GM12878 (cell line): ENCODE measurements at regions not wholly inside any gene's neighbourhood (a gene's known extent, or its start where the extent isn't known, plus 50 kb on each side); places are given as distances from the start of the nearest gene placed in this dataset.
"Not testable (repeated sequence)": the region's sequence is repeated elsewhere in the genome, so short reads cannot be mapped to it uniquely, and the experiment has no call there.

ENCODE experiments used
- ATAC-seq: fragments of 200-7000 bp; cut with Tn5 transposase; 3 replicates; pipeline ENCODE4 v1.9.1; 2020; ENCODE audit warnings: mild to moderate bottlenecking, moderate library complexity
- BruUV-seq: library from RNA; stranded (reverse); fragments of 400-500 nt; replicated peaks from 2 replicates; lab custom pipeline; 2021; lab: Mats Ljungman, UMichigan
- CTCF ChIA-PET: fragments of 300-600 bp; sonication (Branson Sonifier 250); formaldehyde crosslinking; extraction: SDS; loops from one replicate; lab custom pipeline; 2021; ENCODE audit warnings: inconsistent platforms; lab: Yijun Ruan, JAX
- POLR2A ChIA-PET: fragments of 350-600 bp; formaldehyde crosslinking; extraction: SDS; loops from one replicate; lab custom pipeline; 2021; ENCODE audit warnings: inconsistent platforms; lab: Charles Lee
- RAD21 ChIA-PET: fragments of 300-600 bp; sonication (Branson Sonifier 250); formaldehyde crosslinking; loops from one replicate; lab custom pipeline; 2023; ENCODE audit warnings: antibody characterized with exemption; ENCODE audit not compliant: unreplicated experiment; lab: Charles Lee
- SMC1A ChIA-PET: fragments of 300-600 bp; sonication (Branson Sonifier 250); formaldehyde crosslinking; loops from one replicate; lab custom pipeline; 2023; ENCODE audit not compliant: unreplicated experiment, uncharacterized antibody; lab: Charles Lee
- DNase-seq: peaks from one replicate; pipeline ENCODE4 v3.0.0-alpha.2; 2011; ENCODE audit warnings: low read depth, low spot score
- FAIRE-seq: peaks from 3 replicates; lab custom pipeline; 2011; peaks lifted over from hg19 to GRCh38; lab: Jason Lieb, UNC
- H2AFZ ChIP-seq: 2 replicates; pipeline ENCODE4 v1.6.0; 2011; ENCODE audit warnings: low read depth, low read length, control low read depth; ENCODE audit not compliant: control insufficient read depth
- H3K27ac ChIP-seq: 2 replicates; pipeline ENCODE4 v1.5.1; 2011; ENCODE audit warnings: control low read depth; ENCODE audit not compliant: control insufficient read depth, insufficient read depth
- H3K27me3 ChIP-seq, 2 experiments: replicated peaks in 1 of 2; 2 replicates each; pipeline versions ENCODE4 v1.6.0 to v1.6.1; 2011; ENCODE audit warnings: low read length in 1 of 2; ENCODE audit not compliant: control insufficient read depth in 2 of 2, insufficient read depth in 2 of 2
- H3K36me3 ChIP-seq, 2 experiments: 2 replicates each; pipeline ENCODE4 v1.5.1; 2011; ENCODE audit warnings: low read length in 1 of 2; ENCODE audit not compliant: control insufficient read depth in 2 of 2, insufficient read depth in 2 of 2
- H3K4me1 ChIP-seq: 2 replicates; pipeline ENCODE4 v1.6.1; 2011; ENCODE audit warnings: mild to moderate bottlenecking, low read length, moderate library complexity, mixed read lengths; ENCODE audit not compliant: control insufficient read depth, insufficient read depth
- H3K4me2 ChIP-seq: 2 replicates; pipeline ENCODE4 v1.6.0; 2011; ENCODE audit warnings: control low read depth; ENCODE audit not compliant: control insufficient read depth, insufficient read depth
- H3K4me3 ChIP-seq: fragments of 200-600 bp; sonication (generic); 2 replicates; pipeline ENCODE4 v1.5.1; 2016
- H3K79me2 ChIP-seq: 2 replicates; pipeline ENCODE4 v1.6.0; 2011; ENCODE audit warnings: low read length; ENCODE audit not compliant: control insufficient read depth, insufficient read depth
- H3K9ac ChIP-seq: 2 replicates; pipeline ENCODE4 v1.8.0; 2011; ENCODE audit warnings: low read length, control low read depth, mixed read lengths; ENCODE audit not compliant: control insufficient read depth, insufficient read depth
- H3K9me3 ChIP-seq: replicated peaks from 3 replicates; pipeline ENCODE4 v1.5.1; 2011; ENCODE audit warnings: mild to moderate bottlenecking, low read length; ENCODE audit not compliant: control insufficient read depth, insufficient read depth
- H4K20me1 ChIP-seq: 2 replicates; pipeline ENCODE4 v1.6.0; 2011; ENCODE audit not compliant: control insufficient read depth, insufficient read depth
- CREB1 ChIP-seq: IDR thresholded peaks from 2 replicates; pipeline ENCODE4 v1.6.1; 2012; ENCODE audit warnings: low read depth, mild to moderate bottlenecking, inconsistent platforms
- CREM ChIP-seq: IDR thresholded peaks from 2 replicates; pipeline ENCODE4 v1.6.1; 2014; ENCODE audit warnings: antibody characterized with exemption, low read depth
- HCFC1 ChIP-seq: fragments of 150-350 bp; IDR thresholded peaks from 2 replicates; pipeline ENCODE4 v1.6.1; 2014; ENCODE audit warnings: low read length
- NFYA ChIP-seq: IDR thresholded peaks from 2 replicates; pipeline ENCODE4 v1.6.1; 2011; ENCODE audit warnings: low read depth, mild to moderate bottlenecking, low read length, improper control_type of control experiment, borderline replicate concordance
- NFYB ChIP-seq: IDR thresholded peaks from 2 replicates; pipeline ENCODE4 v1.6.1; 2011; ENCODE audit warnings: low read depth, mild to moderate bottlenecking, low read length, improper control_type of control experiment, moderate library complexity; ENCODE audit not compliant: insufficient read depth
- NR2C1 ChIP-seq: fragments of 450-650 bp; IDR thresholded peaks from 2 replicates; pipeline ENCODE4 v1.6.1; 2017; ENCODE audit warnings: antibody characterized with exemption, mild to moderate bottlenecking, moderate library complexity
- RAD51 ChIP-seq: fragments of 450-650 bp; IDR thresholded peaks from 2 replicates; pipeline ENCODE4 v1.6.1; 2016; ENCODE audit warnings: moderate library complexity, mild to moderate bottlenecking, inconsistent platforms
- SIX5 ChIP-seq: IDR thresholded peaks from 2 replicates; pipeline ENCODE4 v1.6.1; 2011; ENCODE audit warnings: mild to moderate bottlenecking, low read depth, low read length, moderate library complexity; ENCODE audit not compliant: severe bottlenecking
- SMAD5 ChIP-seq: IDR thresholded peaks from 2 replicates; pipeline ENCODE4 v1.6.1; 2016; ENCODE audit warnings: antibody characterized with exemption, low read depth
- SPI1 ChIP-seq: IDR thresholded peaks from 2 replicates; pipeline ENCODE4 v1.6.1; 2011; ENCODE audit warnings: low read depth, mild to moderate bottlenecking, low read length, moderate library complexity, borderline replicate concordance; ENCODE audit not compliant: insufficient read depth
- USF1 ChIP-seq: IDR thresholded peaks from 2 replicates; pipeline ENCODE4 v1.6.1; 2011; ENCODE audit warnings: borderline replicate concordance, low read depth, mild to moderate bottlenecking, moderate library complexity, mixed read lengths, low read length; ENCODE audit not compliant: insufficient read depth; ENCODE audit errors: extremely low read length
- WGBS: methylation state at CpG from one replicate; pipeline ENCODE4 v1.1.6; 2016; ENCODE audit warnings: low lambda C conversion rate; ENCODE audit not compliant: insufficient replicate concordance, insufficient coverage; ENCODE audit errors: missing lambda C conversion rate; 5-methylcytosine and 5-hydroxymethylcytosine counted together
- in situ Hi-C: fragments of 300-500 bp; cut with MboI; formaldehyde crosslinking; loops from 9 replicates; pipeline ENCODE4 v1.14.3; 2018; ENCODE audit warnings: mixed read lengths
- intact Hi-C: fragments of 100-400 bp; cut with micrococcal nuclease; formaldehyde crosslinking; loops from one replicate; pipeline ENCODE4 v1.14.2; 2022; ENCODE audit not compliant: unreplicated experiment
- TF ChIP-seq, protein P1 (sequence below): IDR thresholded peaks from 2 replicates; pipeline ENCODE4 v1.6.1; 2011; ENCODE audit warnings: low read depth, mild to moderate bottlenecking, low read length, moderate library complexity, borderline replicate concordance; ENCODE audit errors: extremely low read depth

DNA sequence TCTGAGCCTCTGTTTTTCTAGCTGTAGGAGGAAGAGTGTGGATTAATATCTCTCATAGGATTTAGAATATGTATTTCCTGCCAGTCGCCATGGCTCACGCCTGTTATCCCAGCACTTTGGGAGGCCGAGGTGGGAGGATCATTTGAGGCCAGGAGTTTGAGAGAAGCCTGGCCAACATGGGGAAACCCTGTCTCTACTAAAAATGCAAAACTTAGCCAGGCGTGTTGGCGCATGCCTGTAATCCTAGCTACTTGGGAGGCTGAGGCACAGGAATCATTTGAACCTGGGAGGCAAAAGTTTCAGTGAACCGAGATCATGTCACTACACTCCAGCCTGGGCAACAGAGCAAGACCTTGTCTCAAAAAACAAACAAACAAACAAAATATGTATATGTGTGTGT is 143.9 kb downstream of the CEBPB start:
- H3K27ac ChIP-seq, H3K9ac ChIP-seq, H3K4me2 ChIP-seq, in situ Hi-C loops, H3K36me3 ChIP-seq, H4K20me1 ChIP-seq, H3K27me3 ChIP-seq, FAIRE-seq, H3K9me3 ChIP-seq, H3K79me2 ChIP-seq, RAD21 ChIA-PET, H2AFZ ChIP-seq, intact Hi-C loops, H3K4me3 ChIP-seq, ATAC-seq, BruUV-seq, DNase-seq: not testable (repeated sequence)
- SMC1A ChIA-PET, result interaction anchor here (0.8 kb wide), 1 partner anchor 90 kb away, joined by 3 read pairs; no protein-coding TSS in a partner anchor
- WGBS, result 81% methylated on average over 6 of the region's 6 CpGs
- peaks cover 20% of the 10 kb centered on the region for H3K4me1 ChIP-seq
- CTCF ChIA-PET, result interaction anchor here (0.7 to 1.3 kb wide), 2 partner anchors 37 to 415 kb away, joined by 3 read pairs; no protein-coding TSS in a partner anchor
- POLR2A ChIA-PET, result interaction anchor here (0.8 kb wide), 1 partner anchor 418 kb away, joined by 3 read pairs; no protein-coding TSS in a partner anchor

DNA sequence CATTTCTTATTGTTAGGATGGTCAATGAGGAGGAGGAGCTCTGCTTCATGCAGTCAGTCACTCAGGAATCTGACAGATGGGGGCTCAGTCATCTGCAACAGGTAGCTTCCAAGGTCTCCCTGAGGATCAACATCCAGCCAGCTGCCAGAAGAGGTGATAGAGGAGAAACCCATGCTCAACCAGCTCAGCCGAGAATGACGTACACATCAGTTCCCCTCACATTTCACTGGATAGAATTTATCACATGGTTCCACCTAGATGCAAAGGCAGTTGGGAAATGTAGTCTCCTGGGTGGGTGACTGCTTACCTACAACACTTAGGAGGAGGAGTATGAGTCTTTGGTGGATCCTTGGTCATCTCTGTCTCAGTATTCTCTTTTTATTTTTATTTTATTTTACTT is 144.5 kb downstream of the CEBPB start:
- Histone ChIP-seq H3K27ac (no peak overlapping the region), H2AFZ (no peak overlapping the region), H3K4me2 (no peak overlapping the region), H3K79me2 (no peaks in the 10 kb centered on the region), H3K9me3 (no peaks in the 10 kb centered on the region)
- intact Hi-C loops, result no loop called here
- SMC1A ChIA-PET, result interaction anchor here (0.8 kb wide), 1 partner anchor 89 kb away, joined by 3 read pairs; no protein-coding TSS in a partner anchor
- TF ChIP-seq NR2C1 (no peak), SMAD5 (no peak), NFYA (peak; percentile 75), SIX5 (peak; percentile 75), USF1 (peak; percentile 68), CREB1 (peak; percentile 57; the same call in 1 of the 2 replicates), CREM (0 out of 2 replicates have a peak, but pooled peaks have one; percentile 19), NFYB (peak; percentile 100), RAD51 (no peak), SPI1 (peak; percentile 12; the same call in 1 of the 2 replicates), HCFC1 (peak; percentile 71)
- TF ChIP-seq, protein P1, sequence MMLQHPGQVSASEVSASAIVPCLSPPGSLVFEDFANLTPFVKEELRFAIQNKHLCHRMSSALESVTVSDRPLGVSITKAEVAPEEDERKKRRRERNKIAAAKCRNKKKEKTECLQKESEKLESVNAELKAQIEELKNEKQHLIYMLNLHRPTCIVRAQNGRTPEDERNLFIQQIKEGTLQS, result peak; percentile 48; the same call in 1 of the 2 replicates
- TF ChIP-seq, all 136 proteins: peak for 9
- FAIRE-seq, result peak; percentile 64
- no TSS peak for BruUV-seq
- WGBS, result 4% methylated on average over 2 of the region's 2 CpGs
- Histone ChIP-seq H3K4me3 (no peak overlapping the region), H3K9ac (no peak overlapping the region), H3K36me3 (no peaks in the 10 kb centered on the region), H3K27me3 (no peaks in the 10 kb centered on the region; a peak in 1 of 4 replicates), H3K4me1 (peaks cover 26% of the 10 kb centered on the region), H4K20me1 (no peaks in the 10 kb centered on the region)
- ChIA-PET RAD21 (no interaction called here), CTCF (interaction anchor here (1.3 kb wide), 1 partner anchor 38 kb away, joined by 3 read pairs; no protein-coding TSS in a partner anchor), POLR2A (interaction anchor here (0.7 to 0.8 kb wide), 2 partner anchors 419 to 622 kb away, joined by 3 read pairs; no protein-coding TSS in a partner anchor)
- ATAC-seq, result peak; percentile 55
- in situ Hi-C loops, result no loop called here
- no peak for DNase-seq
